ELF-1 (cell line): ENCODE measurements at regions not wholly inside any gene's neighbourhood (a gene's known extent, or its start where the extent isn't known, plus 50 kb on each side); places are given as distances from the start of the nearest gene placed in this dataset.

Experiments used
- DNase-seq: peaks from one replicate; pipeline ENCODE4 v3.0.0-alpha.2; 2016; ENCODE audit warnings: low read depth, low spot score

- no peak for DNase-seq
These were observed 139.6 kb upstream of the GPR26 start for GRCh38 chr10:123526356-123527064.

GRCh38 chr10:123527151-123527550, 139.0 kb upstream of the GPR26 start:
- no peak for DNase-seq

DNA sequence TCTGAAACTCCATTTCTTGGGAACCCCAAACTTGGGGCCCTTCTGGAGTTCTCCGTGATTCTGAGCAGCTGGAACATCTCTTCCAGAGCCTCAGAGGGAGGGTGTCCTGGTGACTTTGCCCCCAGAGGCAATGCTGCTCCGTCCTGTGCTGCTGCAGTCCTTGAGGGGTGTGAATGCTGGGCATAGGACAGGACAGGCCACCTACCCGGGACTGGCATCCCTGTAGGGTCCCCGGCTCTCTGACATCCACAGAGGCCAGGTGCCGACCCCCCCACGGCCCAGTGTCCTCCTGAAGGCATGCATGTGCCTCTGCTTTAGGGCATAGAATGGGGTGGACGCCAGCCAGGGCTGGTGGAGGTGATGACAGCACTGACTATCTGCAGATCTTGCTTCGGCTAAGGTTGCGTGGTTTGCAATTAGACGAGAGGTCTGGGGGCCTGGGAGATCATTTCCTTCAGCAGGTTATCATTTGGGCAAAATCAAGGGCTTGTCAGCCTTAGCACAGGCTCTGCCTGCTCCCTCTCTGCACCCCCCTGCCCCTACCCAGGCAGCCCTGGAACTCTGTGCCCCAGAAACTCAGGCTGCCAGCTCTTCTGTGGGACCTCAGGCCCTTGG, 136.9 kb upstream of the GPR26 start:
- DNase-seq: no peak

- DNase-seq: no peak
These were observed 135.8 kb upstream of the GPR26 start for GRCh38 chr10:123530166-123530870.

DNA sequence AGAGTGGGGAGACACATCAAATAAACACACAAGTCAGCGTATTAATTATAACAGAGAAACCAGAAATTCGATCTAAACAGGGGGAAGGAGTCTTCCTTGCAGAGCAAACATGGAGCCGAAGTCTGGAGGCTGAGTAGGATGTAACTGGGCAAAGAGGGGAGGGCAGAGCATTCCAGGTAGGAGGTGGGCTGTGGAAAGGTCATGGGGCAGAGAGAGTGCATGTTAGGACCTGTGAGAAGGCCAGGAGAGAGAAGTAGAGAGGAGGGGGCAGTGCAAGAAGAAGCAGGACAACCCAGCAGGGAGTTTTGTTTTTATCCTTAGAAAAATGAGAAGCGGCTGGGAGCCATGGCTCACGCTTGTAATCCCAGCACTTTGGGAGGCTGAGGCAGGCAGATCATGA, 130.8 kb upstream of the GPR26 start:
- DNase-seq: no peak

GRCh38 chr10:123536176-123536845, 129.8 kb upstream of the GPR26 start:
- DNase-seq: no peak

- no peak for DNase-seq
These were observed 128.8 kb upstream of the GPR26 start for GRCh38 chr10:123537188-123537961.

DNA sequence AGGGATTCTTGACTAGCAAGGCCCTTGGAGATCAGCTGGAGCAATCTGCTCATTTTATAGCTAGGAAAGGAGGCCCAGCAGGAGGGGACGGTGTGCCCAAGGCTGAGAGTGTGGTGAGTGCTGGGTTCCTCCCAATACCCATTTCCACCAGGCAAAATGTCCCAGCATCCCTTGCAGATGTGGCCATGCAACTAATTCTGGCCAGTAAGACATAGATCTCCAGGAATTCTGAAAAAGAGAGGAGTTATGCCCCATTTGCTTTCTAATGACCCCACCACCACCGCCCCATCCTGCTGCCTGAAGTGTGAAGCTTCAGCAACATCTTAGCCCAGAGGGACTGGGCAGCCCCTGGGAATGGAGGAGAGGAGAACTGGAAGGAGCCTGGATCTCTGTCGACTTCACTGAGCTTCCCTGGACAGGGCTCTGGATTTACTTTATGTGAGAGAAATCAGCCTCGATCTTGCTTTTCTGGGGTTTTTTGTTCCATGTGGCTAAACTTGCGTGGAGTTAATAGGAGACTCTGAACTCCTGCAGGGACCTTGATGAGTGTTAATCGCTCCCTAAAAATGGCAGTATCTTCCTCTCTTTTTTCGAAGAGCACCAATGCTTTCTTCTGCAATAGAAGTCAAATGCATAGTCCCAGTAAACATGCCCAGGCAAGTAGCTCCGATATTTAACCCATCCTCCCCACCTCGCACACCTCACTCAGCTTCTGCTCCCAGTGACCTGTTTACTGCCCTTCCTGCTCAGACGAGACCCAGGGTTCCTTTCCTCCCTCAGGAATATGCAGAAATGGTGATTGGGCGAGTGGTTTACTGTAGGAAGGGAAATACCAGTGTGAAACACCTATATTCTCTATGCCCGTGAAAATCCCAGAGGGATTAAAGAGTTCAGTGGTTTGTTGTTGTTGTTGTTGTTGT, 127.5 kb upstream of the GPR26 start:
- DNase-seq: peak; percentile 30

GRCh38 chr10:123544986-123545385, 121.2 kb upstream of the GPR26 start:
- DNase-seq: no peak

GRCh38 chr10:123548770-123549169, 117.4 kb upstream of the GPR26 start:
- peak; percentile 18 for DNase-seq

GRCh38 chr10:123549761-123550454, 116.2 kb upstream of the GPR26 start:
- no peak for DNase-seq

DNA sequence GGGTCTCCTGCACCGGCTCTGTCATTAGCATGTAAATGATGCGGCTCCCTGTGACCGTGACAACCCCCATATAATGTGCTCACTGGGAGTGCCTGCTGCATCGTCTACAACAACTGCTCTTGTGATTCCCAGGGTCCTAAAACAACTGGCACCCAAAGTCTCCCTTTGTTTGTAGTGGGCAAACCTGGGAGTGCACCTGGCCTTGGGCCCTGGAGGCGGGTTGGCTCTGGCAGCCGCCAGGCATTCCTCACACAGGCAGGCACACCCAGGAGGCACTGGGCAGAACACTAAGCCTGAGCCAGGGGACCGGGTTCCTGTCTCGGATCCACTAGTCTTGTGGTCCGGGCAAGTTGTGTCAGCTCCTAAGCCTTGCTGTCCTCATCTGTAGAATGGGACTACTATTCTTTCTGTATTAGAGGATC, 115.5 kb upstream of the GPR26 start:
- DNase-seq: no peak

GRCh38 chr10:123551259-123551658, 114.9 kb upstream of the GPR26 start:
- DNase-seq: no peak

DNA sequence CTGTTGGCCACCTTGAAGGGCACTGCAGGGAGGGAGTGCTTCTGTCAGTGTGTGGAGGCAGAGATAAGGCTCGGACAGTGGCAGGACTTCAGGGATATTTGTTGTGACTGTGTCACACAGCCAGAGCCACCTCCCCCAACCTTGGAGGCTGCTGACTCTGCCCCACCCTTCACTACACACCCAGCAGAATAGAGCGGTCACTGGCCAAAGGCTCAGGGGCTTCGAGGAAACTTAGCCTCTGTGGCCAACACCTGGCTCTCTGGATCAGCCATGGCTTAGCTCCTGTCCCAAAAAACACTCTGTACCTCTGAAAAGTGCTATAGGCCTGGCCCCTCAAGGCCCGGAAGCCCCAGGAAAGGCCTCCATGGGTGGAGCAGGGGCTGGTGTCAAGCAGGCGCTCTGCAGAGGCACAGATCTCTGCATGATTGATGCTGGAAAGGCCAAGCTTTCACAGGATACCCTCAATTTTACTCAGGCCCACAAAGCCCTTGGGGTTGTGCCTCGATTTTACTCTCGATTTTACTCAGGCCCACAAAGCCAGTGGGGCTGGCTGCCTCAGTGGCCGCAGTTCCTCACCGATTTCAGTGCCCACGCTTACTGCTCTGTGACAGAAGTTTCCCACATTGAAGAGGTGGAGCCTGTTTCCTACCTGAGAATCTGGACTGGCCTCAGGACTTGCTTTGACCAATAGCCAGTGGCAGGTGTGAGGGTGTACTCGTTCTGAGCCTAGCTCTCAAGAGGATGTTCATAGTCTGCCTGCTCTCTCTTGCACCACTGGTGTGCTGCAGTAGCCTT, 113.2 kb upstream of the GPR26 start:
- no peak for DNase-seq

GRCh38 chr10:123553810-123554430, 112.2 kb upstream of the GPR26 start:
- DNase-seq: no peak

DNA sequence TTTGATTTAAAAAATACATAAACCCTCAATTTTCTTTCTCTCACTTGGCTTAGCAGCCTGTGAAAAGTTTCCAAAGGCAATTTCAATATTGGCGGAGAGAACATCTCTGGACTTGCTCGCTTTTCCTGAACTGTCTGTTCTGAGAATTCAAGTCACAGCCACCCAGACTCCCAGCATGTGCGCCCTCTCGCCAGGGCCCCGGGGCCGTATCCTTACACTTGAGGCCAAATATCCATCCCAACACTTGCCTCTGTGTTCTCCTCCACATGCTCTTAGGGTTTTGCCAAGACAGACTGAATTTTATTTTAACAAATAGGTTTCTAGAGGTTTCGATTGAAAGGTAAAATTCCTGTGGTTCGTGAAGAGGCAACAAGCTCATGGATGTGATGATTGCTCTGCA, 111.5 kb upstream of the GPR26 start:
- DNase-seq: no peak

DNA sequence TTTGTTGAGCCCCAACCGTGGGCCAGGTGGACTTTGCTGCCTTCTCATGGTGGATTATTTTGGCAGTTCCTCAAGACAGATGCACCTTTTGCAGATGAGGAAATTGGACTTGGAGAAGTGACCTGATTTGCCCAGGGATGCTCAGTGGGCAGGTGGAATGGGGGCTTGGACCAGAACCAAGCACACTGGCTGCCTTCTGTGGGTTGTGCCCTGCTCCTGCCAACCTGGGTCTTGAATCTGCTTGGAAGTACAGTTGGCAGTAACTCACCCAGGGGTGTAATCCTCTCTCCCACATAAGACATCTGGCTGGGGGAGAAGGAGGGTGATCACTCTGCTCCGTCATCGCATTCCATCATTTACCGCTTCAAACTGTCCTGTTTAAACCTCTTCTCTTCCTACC, 110.5 kb upstream of the GPR26 start:
- no peak for DNase-seq

DNA sequence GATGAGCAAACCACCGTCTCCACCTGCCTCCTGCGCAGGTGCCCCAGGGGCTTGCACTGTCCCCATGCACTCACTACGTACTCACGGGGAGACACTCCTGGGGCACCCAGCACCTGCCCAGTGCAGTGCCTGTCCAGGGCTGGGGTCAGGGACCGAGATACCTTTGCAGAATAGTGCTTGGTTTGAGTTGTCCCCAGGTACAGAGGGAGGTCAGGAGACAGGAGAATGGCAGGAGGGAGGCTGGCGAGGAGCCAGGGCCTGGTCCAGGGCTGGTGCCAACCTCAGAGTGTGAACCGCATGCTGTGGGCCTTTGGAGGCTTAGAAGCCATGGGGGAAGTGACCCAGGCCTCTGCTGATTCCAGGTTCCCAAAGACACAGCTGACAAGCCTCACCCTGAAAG, 110.1 kb upstream of the GPR26 start:
- no peak for DNase-seq

DNA sequence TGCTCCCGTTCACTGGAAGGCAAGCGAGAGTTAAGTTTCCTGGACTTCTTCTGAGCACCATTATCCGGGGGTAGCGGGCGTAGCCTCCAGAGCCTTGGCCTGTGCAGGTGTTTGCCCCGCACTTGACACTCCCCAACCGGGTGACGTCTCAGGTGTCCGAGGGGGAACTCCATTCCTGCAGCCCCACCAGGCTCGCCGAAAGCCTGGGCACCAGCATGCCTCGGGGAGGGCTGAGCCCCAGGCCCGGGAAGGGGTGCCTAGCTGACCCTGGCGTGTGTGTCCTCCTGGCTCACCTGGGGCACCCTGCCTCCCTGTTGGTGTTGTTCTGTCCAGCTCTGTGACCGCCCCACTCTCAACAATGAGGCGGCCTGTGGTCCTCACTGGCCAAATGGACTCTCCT, 109.4 kb upstream of the GPR26 start:
- DNase-seq: no peak
